ENCODE measurements at regions not wholly inside any gene's neighbourhood (a gene's known extent, or its start where the extent isn't known, plus 50 kb on each side); places are given as distances from the start of the nearest gene placed in this dataset.

DNA sequence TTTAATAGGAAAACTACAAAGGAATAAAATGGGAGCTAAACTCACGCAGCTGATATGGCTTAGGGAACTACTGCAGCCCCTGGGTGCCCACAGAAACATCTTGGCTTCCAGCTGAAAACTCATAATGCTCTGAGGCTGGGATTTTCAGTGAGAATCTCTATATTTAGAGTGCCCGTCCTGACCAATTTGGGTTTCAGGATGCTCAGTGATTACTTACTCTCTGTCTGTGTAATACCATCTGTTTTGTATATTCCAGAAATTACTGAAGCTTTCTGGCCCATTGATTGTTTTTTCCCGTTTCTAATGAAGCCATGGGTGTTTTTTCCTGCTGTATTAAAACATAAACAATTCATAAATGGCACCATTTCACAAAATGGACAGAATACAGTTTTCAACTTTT lies 50.6 kb upstream of the ZNF385D start:
- DNase-seq: no peak

DNA sequence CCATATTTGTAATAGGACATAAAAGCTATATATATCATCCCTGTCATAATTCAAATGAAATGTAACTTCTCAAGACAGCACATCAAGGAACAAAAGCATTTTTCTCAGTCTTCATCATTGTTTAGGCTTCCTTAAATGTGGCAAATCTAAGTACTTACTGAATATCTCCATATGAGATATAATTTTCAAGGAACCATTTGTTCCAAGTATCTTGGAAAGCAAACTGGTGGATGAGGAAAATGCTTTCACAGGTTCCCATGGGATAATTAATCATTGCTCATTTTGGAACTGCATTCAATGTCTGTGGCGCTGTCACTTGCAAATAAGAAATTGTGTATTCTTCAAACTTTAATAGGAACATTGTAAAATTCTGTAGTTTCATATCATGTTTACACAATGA lies 52.6 kb upstream of the ZNF385D start:
- DNase-seq: no peak

- DNase-seq: no peak
These were observed 53.3 kb upstream of the ZNF385D start for GRCh38 chr3:21804330-21804729.

- DNase-seq: no peak
These were observed 55.7 kb upstream of the ZNF385D start for GRCh38 chr3:21806733-21807132.

- DNase-seq: no peak
These were observed 74.7 kb upstream of the ZNF385D start for GRCh38 chr3:21825684-21826083.

GRCh38 chr3:21826416-21826815 lies 75.4 kb upstream of the ZNF385D start:
- no peak for DNase-seq

GRCh38 chr3:21830541-21830940 lies 79.5 kb upstream of the ZNF385D start:
- no peak for DNase-seq

DNA sequence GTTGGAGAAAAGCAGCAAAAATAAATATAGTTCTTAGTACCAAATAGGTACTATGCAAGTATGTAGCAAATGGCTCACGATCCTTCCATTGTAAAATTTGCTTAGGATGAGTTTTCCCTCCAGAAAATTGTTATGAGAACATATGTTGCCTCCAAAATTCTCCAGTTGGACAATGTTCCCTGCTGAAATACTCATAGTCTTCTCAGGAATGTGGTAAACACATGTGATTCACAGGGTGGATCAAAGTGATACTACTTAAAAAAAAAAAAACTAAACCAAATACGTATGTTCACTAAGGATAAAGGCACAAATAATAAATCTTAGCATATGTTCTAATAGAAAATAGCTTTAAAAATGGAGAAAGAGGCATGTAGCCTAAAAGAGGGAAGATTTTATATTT lies 84.3 kb upstream of the ZNF385D start:
- DNase-seq: no peak

- no peak for DNase-seq
These were observed 85.2 kb upstream of the ZNF385D start for GRCh38 chr3:21836227-21836626.

- DNase-seq: no peak
These were observed 88.2 kb upstream of the ZNF385D start for GRCh38 chr3:21839176-21839575.

GRCh38 chr3:21839592-21839991 lies 88.6 kb upstream of the ZNF385D start:
- DNase-seq: no peak

- no peak for DNase-seq
These were observed 96.0 kb upstream of the ZNF385D start for GRCh38 chr3:21847005-21847404.

- DNase-seq: no peak
These were observed 108.4 kb upstream of the ZNF385D start for GRCh38 chr3:21859124-21860081.

DNA sequence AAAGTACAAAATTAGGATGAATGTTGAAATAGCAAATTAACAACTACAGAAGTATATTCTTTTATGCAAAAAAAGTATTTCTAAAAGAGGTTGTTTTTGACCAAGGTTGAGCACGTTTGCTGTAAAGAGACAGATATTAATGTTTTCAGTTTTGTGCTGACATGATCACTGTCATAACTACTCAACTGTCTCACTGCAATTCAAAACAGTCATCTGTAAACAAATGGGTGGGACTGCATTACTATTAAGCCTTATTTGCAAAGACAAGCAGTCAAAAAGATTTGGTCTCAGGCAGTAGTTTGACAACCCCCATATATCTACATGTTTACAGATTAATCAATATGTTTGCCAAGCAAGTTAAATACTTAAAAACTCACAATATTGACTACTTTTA lies 109.1 kb upstream of the ZNF385D start:
- no peak for DNase-seq

DNA sequence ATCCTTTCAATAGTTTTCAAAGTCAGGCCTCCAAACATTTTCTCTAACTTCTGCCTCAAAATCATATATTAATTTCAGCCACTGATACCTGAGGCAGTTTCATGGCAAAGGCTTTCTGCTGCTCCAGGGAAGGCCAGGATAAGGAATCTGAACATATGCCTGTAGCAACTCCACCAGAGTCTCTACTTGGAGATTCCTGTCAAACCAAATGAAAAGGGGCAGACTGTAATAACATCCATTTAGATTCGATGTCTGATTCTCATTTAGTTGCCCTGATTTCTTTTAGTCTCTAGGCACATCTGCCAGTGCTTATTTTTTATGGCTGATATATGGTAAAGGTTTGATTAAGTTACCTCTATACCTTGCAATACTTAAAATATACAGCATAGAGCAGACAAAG lies 109.6 kb upstream of the ZNF385D start:
- no peak for DNase-seq

- no peak for DNase-seq
These were observed 125.8 kb upstream of the ZNF385D start for GRCh38 chr3:21876782-21877181.

DNA sequence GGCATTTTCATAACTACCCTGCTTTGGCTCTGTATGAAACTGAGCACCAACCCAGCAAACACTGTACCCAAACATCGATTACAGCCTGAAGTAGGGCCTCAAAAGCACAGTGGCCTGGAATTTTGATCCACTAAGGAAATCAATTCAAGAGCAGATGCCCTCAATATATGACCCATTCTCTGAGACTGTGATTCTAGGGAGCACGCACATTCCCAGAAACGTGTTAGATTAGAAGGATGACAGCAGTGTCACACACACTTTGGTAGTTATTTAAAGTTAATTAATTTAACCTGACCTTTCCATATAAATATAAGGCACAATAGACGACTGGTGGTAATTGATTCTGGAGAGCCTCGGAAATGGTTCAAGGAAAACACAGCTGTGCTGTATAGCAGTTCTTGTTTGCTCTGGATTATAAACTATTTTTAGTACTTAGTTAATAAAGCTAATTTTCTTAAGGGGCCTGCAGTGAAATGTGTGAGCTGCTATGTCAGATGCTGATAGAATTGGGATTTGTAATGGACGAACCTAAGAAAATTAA lies 126.3 kb upstream of the ZNF385D start:
- no peak for DNase-seq

GRCh38 chr3:21879184-21879886 lies 128.3 kb upstream of the ZNF385D start:
- DNase-seq: no peak

DNA sequence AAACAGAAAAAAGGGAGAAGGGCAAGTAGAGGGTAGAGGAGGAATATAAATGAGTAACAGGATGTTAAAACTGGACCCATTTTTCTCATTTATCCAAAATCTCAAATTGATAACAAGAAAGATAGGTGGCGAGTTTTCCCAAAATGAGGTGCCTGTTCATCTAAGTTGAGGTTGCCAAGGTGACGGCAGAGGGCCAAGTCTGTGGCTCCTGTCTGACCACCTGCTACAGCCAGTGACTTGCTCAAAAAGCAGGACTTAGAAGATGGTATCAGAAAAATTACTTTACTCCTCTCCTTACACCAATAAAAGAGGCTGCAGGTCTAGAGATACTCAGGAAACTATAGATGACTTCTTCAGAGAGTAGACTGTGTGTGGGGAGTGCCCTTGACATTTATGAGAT lies 137.6 kb upstream of the ZNF385D start:
- DNase-seq: no peak

DNA sequence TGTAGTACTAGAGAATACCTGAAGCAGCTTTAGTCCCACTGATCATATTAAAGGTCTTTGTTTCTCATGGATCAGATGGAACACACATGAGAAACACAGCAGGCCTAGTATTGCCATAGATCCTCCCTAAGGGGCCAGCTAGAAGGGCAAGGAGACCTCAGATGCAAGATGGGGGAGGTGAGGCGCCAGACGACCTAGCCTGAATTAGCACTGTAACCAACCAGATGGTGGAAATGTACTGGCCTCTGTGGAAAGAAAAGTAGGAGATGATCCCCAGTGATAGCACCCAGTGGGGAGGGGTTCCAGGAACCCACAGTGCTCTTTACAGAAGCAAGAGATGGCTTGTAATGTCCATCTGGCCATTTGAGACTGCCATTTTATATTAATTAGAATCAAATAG lies 138.2 kb upstream of the ZNF385D start:
- no peak for DNase-seq

DNA sequence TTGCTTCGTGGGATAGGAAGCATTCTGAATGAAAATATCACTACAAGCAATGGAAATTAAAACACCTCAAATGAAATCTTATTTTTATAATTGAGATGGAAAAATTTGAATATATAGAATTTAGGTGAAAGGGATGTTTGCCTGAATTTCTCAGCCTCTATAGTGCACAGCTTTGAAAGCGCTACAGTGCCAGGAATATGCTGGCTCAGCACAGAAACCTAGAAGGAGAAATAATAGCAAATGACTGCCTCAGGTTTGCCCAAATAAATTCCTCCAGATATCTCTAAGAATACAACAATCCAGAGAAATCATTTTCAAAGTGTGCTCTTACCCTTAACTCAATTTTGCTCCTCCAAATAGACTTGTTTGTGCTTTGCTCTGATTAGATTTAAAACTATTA lies 141.1 kb upstream of the ZNF385D start:
- no peak for DNase-seq

DNA sequence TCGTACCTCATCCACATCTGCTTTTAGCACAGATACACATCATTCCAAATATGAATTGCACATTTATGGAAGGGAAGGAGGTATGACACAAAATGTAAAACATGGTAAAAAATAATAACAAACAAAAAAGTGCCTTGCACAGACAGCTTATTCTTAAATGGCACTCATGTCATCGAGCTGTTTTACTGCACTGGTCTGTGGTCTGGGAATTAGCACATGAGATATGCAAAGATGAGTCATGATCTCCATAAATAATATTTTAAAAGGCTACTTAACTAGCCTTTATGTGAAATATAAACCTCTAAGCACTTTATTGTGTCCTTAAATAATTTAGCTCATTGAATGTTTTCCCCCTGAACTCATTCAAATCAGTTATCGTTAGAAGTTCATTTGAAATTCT lies 142.2 kb upstream of the ZNF385D start:
- DNase-seq: no peak

GRCh38 chr3:21894459-21895340 lies 143.7 kb upstream of the ZNF385D start:
- DNase-seq: no peak

All from activated gamma-delta T cell (primary cell).